H9 (cell line): ENCODE measurements at regions not wholly inside any gene's neighbourhood (a gene's known extent, or its start where the extent isn't known, plus 50 kb on each side); places are given as distances from the start of the nearest gene placed in this dataset.

Source experiments
- DNase-seq: peaks from one replicate; pipeline ENCODE4 v3.0.0-alpha.2; 2017
- H2AFZ ChIP-seq: one replicate; pipeline ENCODE4 v1.6.1; 2013; ENCODE audit warnings: mild to moderate bottlenecking, low read length, control low read depth, moderate library complexity
- H2AK5ac ChIP-seq: 2 replicates; pipeline ENCODE4 v1.6.1; 2013; ENCODE audit warnings: low read length, control low read depth, mixed read lengths; ENCODE audit not compliant: insufficient read length
- H2BK120ac ChIP-seq: one replicate; pipeline ENCODE4 v1.6.1; 2013; ENCODE audit warnings: low read depth, mild to moderate bottlenecking, low read length, control low read depth, inconsistent platforms; ENCODE audit not compliant: poor library complexity, severe bottlenecking
- H2BK12ac ChIP-seq: 2 replicates; pipeline ENCODE4 v1.6.1; 2013; ENCODE audit warnings: low read length, control low read depth, mixed read lengths, low read depth; ENCODE audit not compliant: insufficient read length
- H2BK15ac ChIP-seq: 2 replicates; pipeline ENCODE4 v1.6.1; 2013; ENCODE audit warnings: low read depth, low read length, control low read depth
- H2BK20ac ChIP-seq: one replicate; pipeline ENCODE4 v1.6.1; 2013; ENCODE audit warnings: low read depth, mild to moderate bottlenecking, low read length, control low read depth, inconsistent platforms; ENCODE audit not compliant: poor library complexity, severe bottlenecking
- H2BK5ac ChIP-seq: 2 replicates; pipeline ENCODE4 v1.6.1; 2013; ENCODE audit warnings: low read length, control low read depth, mixed read lengths; ENCODE audit not compliant: insufficient read length
- H3K14ac ChIP-seq: 2 replicates; pipeline ENCODE4 v1.6.1; 2013; ENCODE audit warnings: low read length, control low read depth; ENCODE audit not compliant: insufficient read depth
- H3K18ac ChIP-seq: 2 replicates; pipeline ENCODE4 v1.6.1; 2013; ENCODE audit warnings: low read depth, mild to moderate bottlenecking, mixed read lengths, low read length, control low read depth; ENCODE audit not compliant: insufficient read length
- H3K23ac ChIP-seq: 2 replicates; pipeline ENCODE4 v1.6.1; 2013; ENCODE audit warnings: low read length, control low read depth, mixed read lengths, low read depth; ENCODE audit not compliant: insufficient read length
- H3K23me2 ChIP-seq: 2 replicates; pipeline ENCODE4 v1.6.1; 2013; ENCODE audit warnings: low read depth, mild to moderate bottlenecking, mixed read lengths, low read length, control low read depth; ENCODE audit not compliant: insufficient read length, poor library complexity, severe bottlenecking
- H3K27ac ChIP-seq: 2 replicates; pipeline ENCODE4 v1.5.1; 2013; ENCODE audit warnings: low read length, control low read depth, mixed read lengths, low read depth; ENCODE audit not compliant: insufficient read length
- H3K27me3 ChIP-seq: 2 replicates; pipeline ENCODE4 v1.6.1; 2013; ENCODE audit warnings: low read length, control low read depth, inconsistent platforms; ENCODE audit not compliant: insufficient read depth
- H3K4ac ChIP-seq: 2 replicates; pipeline ENCODE4 v1.6.1; 2013; ENCODE audit warnings: low read depth, mild to moderate bottlenecking, control low read depth, inconsistent platforms, low read length, moderate library complexity
- H3K4me1 ChIP-seq: 2 replicates; pipeline ENCODE4 v1.6.1; 2013; ENCODE audit warnings: low read length, control low read depth, inconsistent platforms; ENCODE audit not compliant: insufficient read depth
- H3K4me2 ChIP-seq: 2 replicates; pipeline ENCODE4 v1.6.1; 2013; ENCODE audit warnings: low read length, control low read depth, mixed read lengths; ENCODE audit not compliant: insufficient read length, insufficient read depth
- H3K56ac ChIP-seq: 2 replicates; pipeline ENCODE4 v1.6.1; 2013; ENCODE audit warnings: low read depth, mild to moderate bottlenecking, mixed read lengths, low read length, control low read depth; ENCODE audit not compliant: insufficient read length
- H3K79me1 ChIP-seq: 2 replicates; pipeline ENCODE4 v1.6.1; 2013; ENCODE audit warnings: low read depth, mild to moderate bottlenecking, moderate library complexity, low read length, control low read depth, inconsistent platforms; ENCODE audit not compliant: insufficient read depth, poor library complexity, severe bottlenecking
- H3K79me2 ChIP-seq: 2 replicates; pipeline ENCODE4 v1.6.1; 2013; ENCODE audit warnings: low read length, control low read depth, inconsistent platforms; ENCODE audit not compliant: insufficient read depth
- H3K9ac ChIP-seq: 2 replicates; pipeline ENCODE4 v1.6.1; 2013; ENCODE audit warnings: low read length, control low read depth, mixed read lengths; ENCODE audit not compliant: insufficient read length; ENCODE audit errors: extremely low read depth
- H3K9me3 ChIP-seq: one replicate; pipeline ENCODE4 v1.6.1; 2013; ENCODE audit warnings: low read depth, low read length, inconsistent platforms; ENCODE audit not compliant: control insufficient read depth
- H3T11ph ChIP-seq: one replicate; pipeline ENCODE4 v1.6.1; 2013; ENCODE audit warnings: mild to moderate bottlenecking, low read length, control low read depth, inconsistent platforms
- H4K20me1 ChIP-seq: one replicate; pipeline ENCODE4 v1.6.1; 2013; ENCODE audit not compliant: control insufficient read depth, insufficient read length, insufficient read depth
- H4K5ac ChIP-seq: 2 replicates; pipeline ENCODE4 v1.6.1; 2013; ENCODE audit warnings: low read depth, mild to moderate bottlenecking, mixed read lengths, low read length, control low read depth; ENCODE audit not compliant: insufficient read length
- H4K8ac ChIP-seq: replicated peaks from 2 replicates; pipeline ENCODE4 v1.6.1; 2013; ENCODE audit warnings: low read length, control low read depth, mixed read lengths, low read depth; ENCODE audit not compliant: insufficient read length
- H4K91ac ChIP-seq: 2 replicates; pipeline ENCODE4 v1.6.1; 2013; ENCODE audit warnings: low read depth, mild to moderate bottlenecking, moderate library complexity, mixed read lengths, low read length, control low read depth; ENCODE audit not compliant: insufficient read length
- H3K27ac Mint-ChIP-seq, 3 experiments: 2 replicates in 2 of 3; 3 replicates in 1 of 3; pipeline ENCODE4 v1.8.0; 2020 to 2021; ENCODE audit warnings: mixed read lengths in 3 of 3, mild to moderate bottlenecking in 1 of 3, moderate library complexity in 1 of 3
- H3K27me3 Mint-ChIP-seq: 2 replicates; pipeline ENCODE4 v1.8.0; 2021; ENCODE audit warnings: low read depth, mild to moderate bottlenecking, moderate library complexity, mixed read lengths
- H3K36me3 Mint-ChIP-seq, 3 experiments: 2 replicates in 2 of 3; 3 replicates in 1 of 3; pipeline ENCODE4 v1.8.0; 2020 to 2021; ENCODE audit warnings: low read depth in 3 of 3, mixed read lengths in 3 of 3; ENCODE audit not compliant: insufficient read depth in 1 of 3
- H3K4me1 Mint-ChIP-seq, 2 experiments: 2 replicates each; pipeline ENCODE4 v1.8.0; 2020; ENCODE audit warnings: mixed read lengths in 2 of 2
- H3K4me3 Mint-ChIP-seq, 2 experiments: 2 replicates in 1 of 2; 3 replicates in 1 of 2; pipeline ENCODE4 v1.8.0; 2020 to 2021; ENCODE audit warnings: mild to moderate bottlenecking in 2 of 2, mixed read lengths in 2 of 2, moderate library complexity in 1 of 2
- H3K9me3 Mint-ChIP-seq, 2 experiments: 2 replicates in 1 of 2; 3 replicates in 1 of 2; pipeline ENCODE4 v1.8.0; 2020; ENCODE audit warnings: mild to moderate bottlenecking in 2 of 2, mixed read lengths in 2 of 2, moderate library complexity in 1 of 2
- CTCF ChIP-seq: fragments of 200-600 bp; sonication (generic); conservative IDR thresholded peaks from 3 replicates; pipeline ENCODE4 v1.8.0; 2021; ENCODE audit warnings: antibody characterized with exemption, mild to moderate bottlenecking
- WGBS: extraction: QIAGEN DNeasy Blood & Tissue Kit; methylation state at CpG from one replicate; pipeline ENCODE4 v1.1.7; 2013; ENCODE audit warnings: missing lambda C conversion rate, low lambda C conversion rate, mixed read lengths; ENCODE audit not compliant: insufficient read length; ENCODE audit errors: extremely low coverage; 5-methylcytosine and 5-hydroxymethylcytosine counted together

DNA sequence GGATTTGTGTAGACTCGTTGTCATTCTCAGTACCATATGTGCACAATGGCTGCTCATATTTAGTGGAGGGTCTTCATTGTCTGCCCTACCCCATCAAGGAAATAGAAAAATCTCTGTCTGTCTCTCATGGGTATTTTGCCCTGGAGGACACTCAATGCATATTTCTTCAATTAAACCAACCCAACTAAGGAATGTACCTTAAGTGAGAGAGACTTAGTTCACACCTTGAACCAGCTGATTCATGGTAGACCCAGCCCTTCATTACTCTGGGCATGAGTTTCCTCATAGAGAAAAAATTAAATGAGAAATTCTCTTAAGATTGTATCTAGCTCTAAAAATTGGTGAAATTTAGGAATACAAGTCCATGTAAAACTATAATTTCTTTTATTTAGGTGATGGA lies 107.1 kb upstream of the PLEKHG7 start:
- no peak overlapping the region for H4K91ac ChIP-seq
- H4K8ac ChIP-seq = no peak overlapping the region
- no peak overlapping the region for H2AFZ ChIP-seq
- H3K79me2 ChIP-seq = no peaks in the 10 kb centered on the region
- H3K4me3 Mint-ChIP-seq = no peak overlapping the region
- H3K4ac ChIP-seq = no peak overlapping the region
- H3K9me3 ChIP-seq = peaks cover 10% of the 10 kb centered on the region
- H3K56ac ChIP-seq = no peak overlapping the region
- no peak overlapping the region for H3K27ac ChIP-seq
- H3K4me1 ChIP-seq = no peaks in the 10 kb centered on the region
- no peak overlapping the region for H2BK5ac ChIP-seq
- no peaks in the 10 kb centered on the region for H3K79me1 ChIP-seq
- H3K18ac ChIP-seq = no peak overlapping the region
- no peaks in the 10 kb centered on the region for H3K23me2 ChIP-seq
- no peak overlapping the region for H3K4me2 ChIP-seq
- no peak overlapping the region for H3K23ac ChIP-seq
- H2BK120ac ChIP-seq = no peak overlapping the region
- H2BK20ac ChIP-seq = no peak overlapping the region
- no peak overlapping the region for H3T11ph ChIP-seq
- no peak overlapping the region for H2BK12ac ChIP-seq
- no peak overlapping the region for H3K9ac ChIP-seq
- no peaks in the 10 kb centered on the region for H3K27me3 ChIP-seq
- no peak overlapping the region for H3K27ac Mint-ChIP-seq
- no peaks in the 10 kb centered on the region for H3K27me3 Mint-ChIP-seq
- peaks cover 7 to 13% (median 9%) of the 10 kb centered on the region in 3 experiments; a peak in 6 of 7 replicates for H3K36me3 Mint-ChIP-seq
- TF ChIP-seq CTCF = no peak
- H2BK15ac ChIP-seq = no peak overlapping the region
- no peak for DNase-seq
- H4K5ac ChIP-seq = no peak overlapping the region
- H3K4me1 Mint-ChIP-seq = no peaks in the 10 kb centered on the region
- peaks cover 15 to 18% of the 10 kb centered on the region in 2 experiments for H3K9me3 Mint-ChIP-seq
- WGBS = no CpG with 5 or more reads among the region's 1 CpG
- no peak overlapping the region for H3K14ac ChIP-seq
- no peaks in the 10 kb centered on the region for H4K20me1 ChIP-seq
- H2AK5ac ChIP-seq = no peak overlapping the region
